HUES6 (cell line): ENCODE measurements at regions not wholly inside any gene's neighbourhood (a gene's known extent, or its start where the extent isn't known, plus 50 kb on each side); places are given as distances from the start of the nearest gene placed in this dataset.
"Not testable (repeated sequence)": the region's sequence is repeated elsewhere in the genome, so short reads cannot be mapped to it uniquely, and the experiment has no call there.

Source experiments
- H3K27ac ChIP-seq: 2 replicates; pipeline ENCODE4 v1.7.0; 2013; ENCODE audit warnings: low read depth, mild to moderate bottlenecking, low read length, inconsistent platforms
- H3K27me3 ChIP-seq: 2 replicates; pipeline ENCODE4 v1.6.1; 2013; ENCODE audit warnings: low read length; ENCODE audit not compliant: control insufficient read depth, insufficient read depth
- H3K36me3 ChIP-seq: 2 replicates; pipeline ENCODE4 v1.6.1; 2013; ENCODE audit warnings: low read length; ENCODE audit not compliant: control insufficient read depth, insufficient read depth
- H3K4me1 ChIP-seq: 2 replicates; pipeline ENCODE4 v1.6.1; 2013; ENCODE audit warnings: low read length; ENCODE audit not compliant: control insufficient read depth, insufficient read depth
- H3K4me3 ChIP-seq: 2 replicates; pipeline ENCODE4 v1.5.1; 2013; ENCODE audit warnings: low read depth, low read length
- H3K9ac ChIP-seq: one replicate; pipeline ENCODE4 v1.6.1; 2013; ENCODE audit warnings: mild to moderate bottlenecking, low read length
- H3K9me3 ChIP-seq: 2 replicates; pipeline ENCODE4 v1.6.1; 2013; ENCODE audit warnings: low read depth, low read length; ENCODE audit not compliant: control insufficient read depth, insufficient read depth

DNA sequence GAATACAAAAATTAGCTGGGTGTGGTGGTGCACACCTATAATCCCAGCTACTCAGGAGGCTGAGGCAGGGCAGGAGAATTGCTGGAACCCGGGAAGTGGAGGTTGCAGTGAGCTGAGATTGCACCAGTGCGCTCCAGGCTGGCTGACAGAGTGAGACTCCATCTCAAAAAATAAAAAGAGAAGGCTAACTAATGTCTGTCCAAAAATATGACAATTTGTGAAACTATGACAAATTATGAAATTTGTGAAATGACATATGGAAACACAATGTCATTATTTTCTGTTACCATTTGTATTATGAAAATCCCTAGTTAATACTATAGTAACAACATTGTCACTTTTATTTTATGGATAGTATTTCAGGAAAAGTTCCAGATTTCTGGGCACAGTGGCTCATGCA, 1306.3 kb upstream of the EPHA6 start:
- Histone ChIP-seq H3K27ac (no peak overlapping the region), H3K4me3 (no peak overlapping the region), H3K36me3 (no peaks in the 10 kb centered on the region), H3K27me3 (no peaks in the 10 kb centered on the region), H3K4me1 (no peaks in the 10 kb centered on the region), H3K9ac (no peak overlapping the region), H3K9me3 (peaks cover 5% of the 10 kb centered on the region; the same call in 1 of the 2 replicates)

DNA sequence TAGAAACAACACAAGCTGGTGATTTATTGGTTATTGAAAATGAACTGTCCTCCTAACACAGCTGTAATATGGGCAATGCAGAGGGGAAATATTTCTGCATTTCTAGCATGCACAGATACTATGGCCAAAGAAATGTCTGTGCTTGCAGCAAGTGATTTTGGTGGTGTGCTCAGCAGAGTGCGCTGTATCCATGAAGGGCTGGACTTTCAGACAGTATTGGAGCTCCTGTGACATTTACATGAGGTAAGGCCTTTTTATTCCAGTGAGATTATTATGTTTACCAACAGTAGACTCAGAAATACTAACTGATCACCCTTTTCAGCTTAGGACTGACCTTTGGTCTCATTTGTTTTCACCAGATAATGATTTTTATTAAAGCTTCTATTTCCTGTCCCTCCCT, 1302.6 kb upstream of the EPHA6 start:
- Histone ChIP-seq H3K27ac (no peak overlapping the region), H3K9me3 (peaks cover 5% of the 10 kb centered on the region; the same call in 1 of the 2 replicates), H3K36me3 (no peaks in the 10 kb centered on the region), H3K27me3 (no peaks in the 10 kb centered on the region), H3K9ac (no peak overlapping the region), H3K4me1 (no peaks in the 10 kb centered on the region), H3K4me3 (no peak overlapping the region)

DNA sequence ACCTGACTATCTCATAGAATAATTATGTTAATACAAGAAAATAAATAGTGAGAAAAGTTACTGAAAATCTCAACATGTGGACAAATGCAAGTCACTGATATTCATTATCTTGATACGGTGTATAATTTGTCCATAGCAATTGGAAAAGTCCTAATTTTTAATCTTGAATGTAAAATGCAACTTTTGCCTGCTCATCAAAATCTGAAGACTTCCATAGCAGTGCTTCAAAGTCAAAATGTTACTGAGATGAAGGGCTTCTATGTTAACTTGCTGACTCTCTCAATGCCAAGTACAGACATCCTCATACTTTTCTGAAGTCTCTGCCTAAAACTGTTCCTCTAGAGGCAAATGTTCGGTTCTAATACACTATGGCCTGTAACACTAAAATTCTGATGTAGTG, 1300.1 kb upstream of the EPHA6 start:
- no peaks in the 10 kb centered on the region for H3K4me1 ChIP-seq
- H3K27me3 ChIP-seq: no peaks in the 10 kb centered on the region
- H3K4me3 ChIP-seq: no peak overlapping the region
- peaks cover 5% of the 10 kb centered on the region; the same call in 1 of the 2 replicates for H3K9me3 ChIP-seq
- H3K27ac ChIP-seq: no peak overlapping the region
- H3K9ac ChIP-seq: no peak overlapping the region
- H3K36me3 ChIP-seq: no peaks in the 10 kb centered on the region

DNA sequence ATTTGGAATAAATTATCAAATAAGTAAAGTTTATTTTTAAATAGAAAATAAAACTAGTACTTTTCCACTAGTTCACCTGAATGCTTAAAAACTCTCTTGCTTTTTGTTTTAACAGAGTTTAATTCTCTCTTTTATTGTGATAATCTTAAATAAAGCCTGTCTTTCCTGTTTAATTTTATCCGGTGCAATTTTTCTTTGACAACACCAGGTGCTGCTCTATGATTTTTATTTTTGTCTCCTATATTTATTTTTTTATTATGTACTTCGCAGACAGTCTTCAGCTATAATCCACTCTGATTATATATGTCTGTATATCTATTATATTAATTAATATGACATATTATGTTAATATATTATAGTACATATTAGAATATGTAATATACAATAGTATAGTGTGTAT, 1293.0 kb upstream of the EPHA6 start:
- no peaks in the 10 kb centered on the region for H3K4me1 ChIP-seq

DNA sequence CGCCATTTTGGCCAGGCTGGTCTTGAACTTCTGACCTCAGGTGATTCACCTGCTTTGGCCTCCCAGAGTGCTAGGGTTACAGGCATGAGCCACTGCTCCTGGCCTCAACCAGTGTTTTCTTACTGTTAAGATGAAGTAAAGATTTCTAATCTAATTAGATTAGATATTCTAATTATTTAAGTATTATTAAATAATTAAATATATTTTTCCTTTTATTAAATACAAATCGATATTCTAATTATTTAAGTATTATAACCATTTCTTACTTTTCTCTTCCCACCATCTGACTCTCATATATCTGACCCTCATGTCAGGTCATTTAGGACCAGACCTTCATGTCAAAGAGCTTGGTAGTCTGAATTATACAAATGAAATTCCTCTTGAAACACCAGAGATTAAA, 1291.9 kb upstream of the EPHA6 start:
- H3K4me3 ChIP-seq: no peak overlapping the region
- H3K27ac ChIP-seq: no peak overlapping the region
- no peak overlapping the region for H3K9ac ChIP-seq
- H3K9me3 ChIP-seq: no peaks in the 10 kb centered on the region
- H3K4me1 ChIP-seq: no peaks in the 10 kb centered on the region
- H3K27me3 ChIP-seq: no peaks in the 10 kb centered on the region
- no peaks in the 10 kb centered on the region for H3K36me3 ChIP-seq

More for the DNA sequence above, 1293.0 kb upstream of the EPHA6 start:
- no peaks in the 10 kb centered on the region for H3K36me3 ChIP-seq
- H3K9me3 ChIP-seq: no peaks in the 10 kb centered on the region
- H3K4me3 ChIP-seq: no peak overlapping the region
- no peaks in the 10 kb centered on the region for H3K27me3 ChIP-seq
- H3K9ac ChIP-seq: no peak overlapping the region
- H3K27ac ChIP-seq: no peak overlapping the region

DNA sequence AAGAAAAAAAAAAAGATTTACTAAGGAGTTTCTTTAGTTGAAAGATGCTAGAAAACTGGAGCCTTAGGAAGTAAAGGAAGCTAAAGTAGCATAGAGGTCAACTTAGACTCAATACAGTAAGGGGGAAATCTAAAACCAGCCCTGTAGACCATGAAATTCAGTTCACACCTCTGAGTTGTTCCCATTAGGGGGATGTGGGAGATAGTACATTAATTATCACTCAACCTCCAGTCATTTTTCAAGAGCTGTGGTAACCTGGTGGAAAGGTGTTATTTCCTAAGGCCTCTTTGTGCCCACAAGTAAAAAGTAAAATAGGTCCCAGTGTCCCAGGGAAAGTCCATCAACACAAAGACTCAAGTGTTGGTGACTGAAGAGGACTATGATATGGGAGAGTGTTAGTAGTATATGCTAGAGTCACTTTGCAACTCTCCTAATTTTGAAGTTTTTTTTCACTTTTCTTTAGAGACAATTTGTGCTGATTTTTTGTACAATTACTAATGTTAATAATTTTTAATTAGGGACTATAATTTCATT, 1274.4 kb upstream of the EPHA6 start:
- Histone ChIP-seq H3K9me3 (no peaks in the 10 kb centered on the region), H3K9ac (no peak overlapping the region), H3K4me3 (no peak overlapping the region), H3K27me3 (no peaks in the 10 kb centered on the region), H3K4me1 (no peaks in the 10 kb centered on the region), H3K27ac (no peak overlapping the region), H3K36me3 (no peaks in the 10 kb centered on the region)

DNA sequence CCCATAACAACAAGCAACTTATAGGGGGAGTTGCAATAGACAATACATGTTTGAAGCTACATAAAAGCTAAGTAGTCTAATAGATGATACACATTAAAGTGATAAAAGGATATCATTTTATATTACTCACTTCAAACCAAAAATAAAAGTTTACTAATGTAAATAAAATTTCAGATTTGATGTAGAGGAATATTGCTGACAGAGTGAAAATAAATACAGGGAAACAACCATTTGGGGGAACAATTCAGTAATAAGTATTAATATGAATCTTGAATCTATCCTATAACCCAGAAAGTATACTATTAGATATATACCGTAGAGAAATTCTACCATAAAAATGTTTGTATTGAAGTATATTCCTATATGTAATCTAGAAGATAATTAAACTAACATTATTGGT, 1248.9 kb upstream of the EPHA6 start:
- no peaks in the 10 kb centered on the region for H3K9me3 ChIP-seq
- no peak overlapping the region for H3K4me3 ChIP-seq
- H3K36me3 ChIP-seq: no peaks in the 10 kb centered on the region
- peaks cover 7% of the 10 kb centered on the region; the same call in 1 of the 2 replicates for H3K4me1 ChIP-seq
- H3K27me3 ChIP-seq: no peaks in the 10 kb centered on the region
- H3K9ac ChIP-seq: no peak overlapping the region
- H3K27ac ChIP-seq: no peak overlapping the region

DNA sequence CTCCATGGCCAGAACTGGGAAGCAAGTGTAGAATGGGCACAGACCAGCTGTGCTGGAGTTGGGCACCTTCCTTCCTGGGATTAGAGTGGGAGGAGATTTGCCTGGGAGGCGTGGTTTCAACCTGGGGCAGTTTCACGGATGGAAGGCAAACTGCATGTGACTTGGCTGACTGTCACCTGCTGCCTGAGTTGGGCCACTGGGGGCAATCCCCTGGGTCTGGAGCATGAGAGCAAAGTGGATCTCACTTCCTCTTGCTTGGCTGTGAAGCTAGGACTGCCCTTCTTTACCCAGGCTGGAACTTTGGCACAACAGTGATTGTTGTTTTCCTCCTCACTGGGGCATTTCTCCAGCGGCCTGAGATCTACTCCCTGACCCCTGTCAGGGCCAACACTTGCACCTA, 1247.0 kb upstream of the EPHA6 start:
- Histone ChIP-seq H3K4me1 (peaks cover 3% of the 10 kb centered on the region; the same call in 1 of the 2 replicates), H3K27ac (no peak overlapping the region), H3K4me3 (no peak overlapping the region), H3K36me3 (no peaks in the 10 kb centered on the region), H3K9me3 (no peaks in the 10 kb centered on the region), H3K27me3 (no peaks in the 10 kb centered on the region), H3K9ac (no peak overlapping the region)

DNA sequence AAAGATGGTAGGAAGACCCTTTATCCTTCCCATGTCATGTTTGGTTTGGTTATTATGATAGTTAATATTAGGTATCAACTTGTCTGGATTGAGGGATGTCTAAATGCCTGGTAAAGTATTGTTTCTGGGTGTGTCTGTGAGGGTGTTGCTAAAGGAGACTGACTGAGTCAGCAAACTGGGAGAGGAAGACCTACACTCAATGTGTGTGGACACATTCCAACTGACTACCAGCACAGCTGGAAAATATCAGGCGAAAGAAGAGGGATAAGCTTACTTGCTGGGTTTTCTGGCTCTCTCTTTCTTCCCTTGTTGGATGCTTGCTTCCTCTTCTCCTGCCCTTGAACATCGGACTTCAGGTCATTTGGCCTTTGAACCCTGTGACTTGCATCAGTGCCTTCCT, 1227.6 kb upstream of the EPHA6 start:
- H3K27ac ChIP-seq: no peak overlapping the region

DNA sequence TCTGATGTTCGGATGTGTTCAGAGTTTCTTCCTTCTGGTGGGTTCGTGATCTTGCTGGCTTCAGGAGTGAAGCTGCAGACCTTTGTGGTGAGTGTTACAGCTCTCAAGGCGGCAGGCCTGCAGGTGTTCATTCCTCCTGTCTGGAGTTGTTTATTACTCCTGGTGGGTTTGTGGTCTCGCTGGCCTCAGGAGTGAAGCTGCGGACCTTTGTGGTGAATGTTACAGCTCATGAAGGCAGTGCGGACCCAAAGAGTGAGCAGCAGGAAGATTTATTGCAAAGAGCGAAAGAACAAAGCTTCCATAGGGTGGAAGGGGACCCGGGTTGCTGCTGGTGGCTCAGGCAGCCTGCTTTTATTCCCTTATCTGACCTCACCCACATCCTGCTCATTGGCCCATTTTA, 1226.8 kb upstream of the EPHA6 start:
- not testable (repeated sequence) for H3K9ac ChIP-seq, H3K9me3 ChIP-seq, H3K27me3 ChIP-seq, H3K4me3 ChIP-seq, H3K36me3 ChIP-seq, H3K27ac ChIP-seq, H3K4me1 ChIP-seq

More for the DNA sequence above, 1227.6 kb upstream of the EPHA6 start:
- Histone ChIP-seq H3K27me3 (no peaks in the 10 kb centered on the region), H3K4me1 (no peaks in the 10 kb centered on the region), H3K4me3 (no peak overlapping the region), H3K9ac (no peak overlapping the region), H3K9me3 (peaks cover 3% of the 10 kb centered on the region; the same call in 1 of the 2 replicates), H3K36me3 (no peaks in the 10 kb centered on the region)

DNA sequence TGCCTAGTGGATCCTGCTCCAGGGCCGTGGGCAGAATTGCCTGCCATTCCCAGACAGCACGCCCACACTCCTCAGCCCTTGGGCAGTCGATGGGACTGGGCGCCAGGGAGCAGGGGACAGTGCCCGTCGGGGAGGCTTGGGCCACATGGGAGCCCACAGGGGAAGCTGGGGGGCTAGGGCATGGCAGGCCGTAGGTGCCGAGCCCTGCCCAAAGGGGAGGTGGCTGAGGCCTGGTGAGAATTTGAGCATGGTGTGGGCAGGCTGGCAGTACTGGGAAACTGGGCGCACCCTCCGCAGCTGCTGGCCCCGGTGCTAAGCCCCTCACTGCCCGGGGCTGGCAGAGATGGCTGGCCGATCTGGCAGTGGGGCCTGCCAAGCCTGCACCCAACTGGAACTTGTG, 1225.9 kb upstream of the EPHA6 start:
- H3K9ac ChIP-seq: no peak overlapping the region
- H3K27ac ChIP-seq: no peak overlapping the region
- peaks cover 3% of the 10 kb centered on the region; the same call in 1 of the 2 replicates for H3K9me3 ChIP-seq
- H3K27me3 ChIP-seq: no peaks in the 10 kb centered on the region
- no peaks in the 10 kb centered on the region for H3K36me3 ChIP-seq
- H3K4me1 ChIP-seq: no peaks in the 10 kb centered on the region
- no peak overlapping the region for H3K4me3 ChIP-seq
